BLaER1 treated with 17β-estradiol and CSF1 and Interleukin-3, amounts not matched to agents 10 nM and 100 nM (cell line): ENCODE measurements at regions not wholly inside any gene's neighbourhood (a gene's known extent, or its start where the extent isn't known, plus 50 kb on each side); places are given as distances from the start of the nearest gene placed in this dataset.
"Not testable (repeated sequence)": the region's sequence is repeated elsewhere in the genome, so short reads cannot be mapped to it uniquely, and the experiment has no call there.

ENCODE experiments used
- H3K27ac ChIP-seq, 11 experiments: shearing (Covaris generic); formaldehyde crosslinking; 2 replicates each; pipeline ENCODE4 v1.8.1; 2022
- H3K27me3 ChIP-seq, 11 experiments: shearing (Covaris generic); formaldehyde crosslinking; 2 replicates each; pipeline ENCODE4 v1.8.1; 2022
- H3K36me3 ChIP-seq, 11 experiments: shearing (Covaris generic); formaldehyde crosslinking; 2 replicates each; pipeline ENCODE4 v1.8.1; 2022
- H3K4me1 ChIP-seq, 10 experiments: shearing (Covaris generic); formaldehyde crosslinking; 2 replicates each; pipeline ENCODE4 v1.8.1; 2022
- H3K4me2 ChIP-seq, 11 experiments: shearing (Covaris generic); formaldehyde crosslinking; 2 replicates each; pipeline ENCODE4 v1.8.1; 2022
- H3K4me3 ChIP-seq, 10 experiments: shearing (Covaris generic); formaldehyde crosslinking; 2 replicates each; pipeline ENCODE4 v1.8.1; 2022
- H3K9ac ChIP-seq, 11 experiments: shearing (Covaris generic); formaldehyde crosslinking; 2 replicates each; pipeline ENCODE4 v1.8.1; 2022
- H3K9me3 ChIP-seq, 11 experiments: shearing (Covaris generic); formaldehyde crosslinking; replicated peaks in 1 of 11; 2 replicates each; pipeline ENCODE4 v1.8.1; 2022
- H4K20me1 ChIP-seq, 11 experiments: shearing (Covaris generic); formaldehyde crosslinking; 2 replicates each; pipeline ENCODE4 v1.8.1; 2022
- Cebpa-rat ChIP-seq, 11 experiments: shearing (Covaris generic); IDR thresholded peaks; 2 replicates each; pipeline ENCODE4 v1.8.1; 2022

DNA sequence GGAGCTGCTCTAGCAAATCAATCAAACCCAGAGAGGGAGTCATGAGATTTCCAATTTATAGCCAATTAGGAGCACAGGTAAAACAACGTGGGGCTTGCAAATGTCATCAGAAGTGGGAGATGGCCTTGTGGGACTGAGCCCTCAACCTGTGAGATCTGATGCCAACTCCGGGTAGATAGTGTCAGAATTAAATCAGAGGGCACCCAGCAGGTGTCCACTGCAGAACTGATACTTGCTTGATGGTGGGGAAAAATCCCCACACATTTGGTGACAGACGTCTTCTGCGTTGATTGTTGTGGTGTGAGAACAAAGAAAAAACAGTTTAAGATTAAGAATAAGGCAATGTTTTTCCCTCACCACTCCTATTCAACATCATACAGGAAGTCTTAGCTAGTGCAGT lies 1402.8 kb downstream of the RAPGEF2 start:
- Histone ChIP-seq H3K4me2 (no peak overlapping the region), H3K27me3 (no peaks in the 10 kb centered on the region), H4K20me1 (no peaks in the 10 kb centered on the region), H3K4me3 (no peak overlapping the region), H3K9me3 (no peaks in the 10 kb centered on the region), H3K36me3 (no peaks in the 10 kb centered on the region), H3K9ac (no peak overlapping the region), H3K27ac (no peak overlapping the region), H3K4me1 (no peaks in the 10 kb centered on the region)
- no peak for TF ChIP-seq Cebpa-rat (IDR thresholded peaks at IDR 0.05)

DNA sequence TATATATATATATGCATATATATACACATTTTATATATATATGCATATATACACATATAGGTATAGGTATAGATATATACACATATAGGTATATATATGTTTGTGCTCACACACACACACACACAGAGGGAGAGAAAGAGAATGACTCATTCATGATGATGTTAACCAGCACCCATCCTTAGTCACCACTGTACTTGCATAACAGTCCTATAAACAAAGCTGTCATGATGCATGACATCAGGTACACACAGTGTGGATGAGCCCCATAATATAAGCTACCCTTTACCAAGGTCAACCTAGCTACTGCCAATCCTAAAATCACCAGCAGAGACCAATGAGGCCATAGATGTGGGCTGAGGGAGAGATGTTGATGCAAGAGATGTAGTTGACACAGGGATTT lies 1408.0 kb downstream of the RAPGEF2 start:
- no peaks in the 10 kb centered on the region for H3K36me3 ChIP-seq
- no peaks in the 10 kb centered on the region for H3K9me3 ChIP-seq
- H3K4me1 ChIP-seq, result no peaks in the 10 kb centered on the region
- H3K4me2 ChIP-seq, result no peak overlapping the region
- H4K20me1 ChIP-seq, result no peaks in the 10 kb centered on the region
- no peaks in the 10 kb centered on the region for H3K27me3 ChIP-seq
- no peak overlapping the region for H3K9ac ChIP-seq
- H3K4me3 ChIP-seq, result no peak overlapping the region
- no peak for TF ChIP-seq Cebpa-rat (IDR thresholded peaks at IDR 0.05)
- H3K27ac ChIP-seq, result no peak overlapping the region

DNA sequence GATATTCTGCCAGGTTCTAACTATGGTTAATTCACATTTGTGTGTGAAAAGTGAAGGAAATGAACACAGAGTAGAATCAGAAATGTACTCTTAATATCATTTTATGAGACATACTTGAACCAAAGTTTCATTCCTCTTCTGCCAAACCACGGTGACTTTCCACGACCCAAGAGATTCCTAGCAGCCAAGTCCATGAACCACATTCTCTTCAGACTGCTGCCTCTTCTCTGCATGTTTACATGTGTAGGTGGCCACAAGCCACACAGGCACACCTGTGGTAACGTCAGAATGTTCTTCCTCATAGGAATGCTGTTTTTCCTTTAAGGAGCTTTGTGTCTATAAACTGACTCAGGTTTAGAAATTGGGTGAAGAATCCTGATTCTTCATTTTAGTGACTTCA lies 1411.2 kb downstream of the RAPGEF2 start:
- no peak overlapping the region for H3K27ac ChIP-seq
- H3K9ac ChIP-seq, result no peak overlapping the region
- no peaks in the 10 kb centered on the region for H3K36me3 ChIP-seq
- H3K4me2 ChIP-seq, result no peak overlapping the region
- H3K27me3 ChIP-seq, result no peaks in the 10 kb centered on the region
- no peaks in the 10 kb centered on the region for H3K9me3 ChIP-seq
- H3K4me1 ChIP-seq, result no peaks in the 10 kb centered on the region
- no peak overlapping the region for H3K4me3 ChIP-seq
- H4K20me1 ChIP-seq, result no peaks in the 10 kb centered on the region
- TF ChIP-seq Cebpa-rat (IDR thresholded peaks at IDR 0.05), result no peak

DNA sequence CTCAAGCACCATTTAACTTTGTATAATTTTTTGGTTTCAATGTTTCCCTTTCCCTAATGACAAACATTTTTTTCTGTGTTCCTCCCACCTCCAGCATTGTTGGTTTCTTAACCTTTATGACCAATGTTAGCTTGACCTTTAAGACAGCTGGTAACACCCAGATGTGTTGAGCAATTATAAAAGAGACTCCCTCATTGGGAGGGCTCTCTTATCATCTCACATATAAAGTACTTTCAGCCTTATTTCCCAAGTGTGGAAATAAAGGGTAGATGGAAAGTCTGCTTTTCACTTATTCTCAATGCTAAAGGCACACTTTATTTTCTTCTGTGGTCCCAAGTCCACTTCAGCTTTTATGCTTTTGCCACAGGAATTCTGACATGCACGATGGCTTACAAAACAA lies 1420.4 kb downstream of the RAPGEF2 start:
- Histone ChIP-seq H3K36me3 (no peaks in the 10 kb centered on the region), H4K20me1 (no peaks in the 10 kb centered on the region), H3K4me2 (no peak overlapping the region), H3K4me3 (no peak overlapping the region), H3K9me3 (no peaks in the 10 kb centered on the region), H3K9ac (no peak overlapping the region), H3K27ac (no peak overlapping the region), H3K4me1 (no peaks in the 10 kb centered on the region), H3K27me3 (no peaks in the 10 kb centered on the region)
- no peak for TF ChIP-seq Cebpa-rat (IDR thresholded peaks at IDR 0.05)

DNA sequence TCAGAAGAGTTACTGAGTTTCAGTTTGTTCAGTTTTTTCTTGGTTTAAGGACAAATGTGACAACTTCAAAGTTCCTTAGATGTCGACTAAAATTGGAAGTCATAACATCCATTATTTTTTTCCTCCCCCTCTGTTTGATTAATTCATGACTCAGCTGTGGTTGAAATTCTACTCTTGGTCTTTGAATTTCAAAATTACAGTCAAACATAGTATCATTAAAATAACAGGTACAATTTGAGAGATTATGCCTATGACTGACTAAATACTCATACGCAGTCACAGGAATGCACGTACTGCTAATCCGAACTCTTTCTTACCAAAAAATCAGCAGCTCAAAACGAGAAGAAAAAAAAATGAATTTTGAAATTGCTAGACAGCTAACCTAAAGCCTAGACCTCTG lies 1434.8 kb downstream of the RAPGEF2 start:
- Histone ChIP-seq H3K9me3 (no peaks in the 10 kb centered on the region), H4K20me1 (no peaks in the 10 kb centered on the region), H3K27ac (no peak overlapping the region), H3K4me2 (no peak overlapping the region), H3K4me3 (no peak overlapping the region), H3K4me1 (no peaks in the 10 kb centered on the region), H3K9ac (no peak overlapping the region), H3K36me3 (no peaks in the 10 kb centered on the region), H3K27me3 (no peaks in the 10 kb centered on the region)
- no peak for TF ChIP-seq Cebpa-rat (IDR thresholded peaks at IDR 0.05)

DNA sequence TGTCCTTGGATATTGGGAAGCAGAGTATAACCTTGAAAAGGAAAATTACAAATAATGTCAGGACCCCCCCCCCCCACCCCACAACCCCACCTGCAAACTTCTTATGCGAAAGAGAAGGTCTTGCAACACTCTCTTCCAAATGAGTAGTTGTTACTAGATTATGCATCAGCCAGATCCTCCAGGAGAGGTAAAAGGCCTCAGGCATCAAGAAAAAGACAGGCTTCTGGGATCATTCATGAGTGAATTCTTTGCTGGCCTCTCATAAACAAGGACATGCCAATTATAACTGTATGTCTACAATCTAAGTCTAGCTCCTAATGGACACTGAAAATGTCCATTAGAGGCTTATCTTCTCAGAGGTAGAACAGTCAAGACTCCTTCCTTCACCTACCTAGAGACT lies 1443.3 kb downstream of the RAPGEF2 start:
- Histone ChIP-seq H3K27ac (no peak overlapping the region), H3K9ac (no peak overlapping the region), H3K36me3 (no peaks in the 10 kb centered on the region), H3K4me3 (no peak overlapping the region), H3K4me2 (no peak overlapping the region), H3K9me3 (peaks cover 0 to 14% (median 7%) of the 10 kb centered on the region in 11 experiments; a peak in 7 of 22 replicates), H3K4me1 (no peaks in the 10 kb centered on the region), H3K27me3 (no peaks in the 10 kb centered on the region), H4K20me1 (no peaks in the 10 kb centered on the region)
- TF ChIP-seq Cebpa-rat (IDR thresholded peaks at IDR 0.05), result no peak

DNA sequence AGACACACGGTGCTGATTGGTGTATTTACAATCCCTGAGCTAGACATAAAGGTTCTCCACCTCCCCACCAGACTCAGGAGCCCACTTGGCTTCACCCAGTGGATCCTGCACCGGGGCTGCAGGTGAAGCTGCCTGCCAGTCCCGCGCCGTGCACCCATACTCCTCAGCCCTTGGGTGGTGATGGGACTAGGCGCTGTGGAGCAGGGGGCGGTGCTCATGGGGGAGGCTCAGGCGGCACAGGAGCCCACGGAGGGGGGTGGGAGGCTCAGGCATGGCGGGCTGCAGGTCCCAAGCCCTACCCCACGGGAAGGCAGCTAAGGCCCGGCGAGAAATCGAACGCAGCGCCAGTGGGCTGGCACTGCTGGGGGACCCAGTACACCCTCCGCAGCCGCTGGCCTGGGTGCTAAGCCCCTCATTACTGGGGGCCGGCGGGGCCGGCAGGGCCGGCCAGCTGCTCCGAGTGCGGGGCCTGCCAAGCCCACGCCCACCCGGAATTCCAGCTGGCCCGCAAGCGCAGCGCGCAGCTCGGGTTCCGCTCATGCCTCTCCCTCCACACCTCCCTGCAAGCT lies 1447.2 kb downstream of the RAPGEF2 start:
- H3K27me3 ChIP-seq, H3K36me3 ChIP-seq, H3K4me1 ChIP-seq, H3K4me2 ChIP-seq, H3K27ac ChIP-seq, H4K20me1 ChIP-seq, H3K4me3 ChIP-seq, H3K9ac ChIP-seq, H3K9me3 ChIP-seq: not testable (repeated sequence)

DNA sequence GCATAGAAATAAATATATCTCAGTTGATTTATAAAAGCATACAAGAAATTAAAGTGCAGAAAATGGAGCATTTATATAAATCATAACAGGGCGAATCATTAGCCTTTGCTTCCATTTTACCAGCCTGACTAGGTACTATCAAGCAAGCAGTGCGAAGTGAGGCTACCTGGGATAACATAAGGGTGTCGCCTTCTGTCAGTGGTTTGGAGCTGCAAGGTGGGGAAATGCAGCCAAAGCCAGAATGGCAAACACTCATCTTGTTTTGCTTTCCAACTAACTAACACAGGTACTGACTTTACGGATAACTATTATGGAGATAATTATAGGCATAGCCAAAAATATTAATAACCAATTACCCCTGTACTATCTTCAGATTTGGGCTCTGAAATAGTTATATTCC lies 1459.8 kb downstream of the RAPGEF2 start:
- Histone ChIP-seq H3K27ac (no peak overlapping the region), H3K4me3 (no peak overlapping the region), H3K4me1 (no peaks in the 10 kb centered on the region), H3K9ac (no peak overlapping the region), H3K36me3 (no peaks in the 10 kb centered on the region), H3K4me2 (no peak overlapping the region), H4K20me1 (no peaks in the 10 kb centered on the region), H3K9me3 (no peaks in the 10 kb centered on the region), H3K27me3 (no peaks in the 10 kb centered on the region)
- no peak for TF ChIP-seq Cebpa-rat (IDR thresholded peaks at IDR 0.05)

DNA sequence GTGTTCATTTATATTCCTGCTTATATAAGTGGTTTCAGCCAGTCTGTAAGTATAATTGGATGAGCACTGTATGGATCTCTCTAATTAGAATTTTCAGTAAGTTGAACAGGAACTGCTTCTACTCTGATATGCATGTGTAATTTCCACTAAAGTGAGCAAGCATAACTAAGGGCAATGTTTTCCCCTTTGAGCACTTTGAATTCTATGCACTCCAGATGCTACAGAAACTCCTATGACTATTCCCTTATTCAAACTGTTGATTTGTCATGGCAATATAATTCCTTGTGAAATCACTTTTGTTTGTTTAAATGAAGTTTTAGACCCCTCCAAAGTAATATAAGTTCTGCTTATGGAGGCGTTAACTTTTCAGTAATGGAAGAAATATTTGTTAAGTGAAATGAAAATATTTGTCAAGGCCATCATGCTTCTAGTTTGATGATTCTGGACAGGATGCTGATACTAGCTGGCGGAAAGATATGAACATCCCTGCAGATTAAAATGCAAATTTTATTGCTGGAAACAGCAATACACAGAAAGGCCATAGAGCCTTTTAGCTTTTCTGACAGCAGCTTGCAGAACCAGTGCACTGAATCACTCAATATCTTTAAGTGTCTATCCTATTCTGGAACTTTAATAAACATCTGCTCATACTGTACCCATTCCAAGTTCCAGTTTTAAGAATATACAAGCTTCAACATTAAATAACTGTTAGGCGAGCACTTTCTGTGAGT lies 1460.8 kb downstream of the RAPGEF2 start:
- TF ChIP-seq Cebpa-rat (IDR thresholded peaks at IDR 0.05), result no peak
- Histone ChIP-seq H3K4me2 (no peak overlapping the region), H3K4me1 (no peaks in the 10 kb centered on the region), H4K20me1 (no peaks in the 10 kb centered on the region), H3K27me3 (no peaks in the 10 kb centered on the region), H3K36me3 (no peaks in the 10 kb centered on the region), H3K9me3 (no peaks in the 10 kb centered on the region), H3K4me3 (no peak overlapping the region), H3K9ac (no peak overlapping the region), H3K27ac (no peak overlapping the region)

DNA sequence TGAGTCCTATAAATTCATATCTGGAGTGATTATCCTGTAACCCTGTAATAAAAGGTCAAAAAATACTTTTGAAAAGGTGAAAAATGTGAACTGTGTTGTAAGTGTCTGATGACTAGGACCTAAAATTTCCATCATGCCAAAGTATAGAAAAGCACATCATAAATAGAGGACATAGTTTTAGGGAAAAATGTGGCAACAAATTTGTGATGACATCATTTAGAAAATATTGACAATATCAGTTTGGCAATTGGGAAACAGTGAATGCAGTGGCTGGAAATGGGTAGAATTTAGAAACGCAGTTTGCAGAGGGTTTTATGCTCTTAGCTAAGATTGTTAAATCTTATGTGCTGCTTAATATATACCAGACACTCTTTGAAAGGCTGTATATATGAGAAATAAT lies 1464.8 kb downstream of the RAPGEF2 start:
- H3K27me3 ChIP-seq, result no peaks in the 10 kb centered on the region
- no peak for TF ChIP-seq Cebpa-rat (IDR thresholded peaks at IDR 0.05)
- no peak overlapping the region for H3K27ac ChIP-seq
- no peak overlapping the region for H3K9ac ChIP-seq
- H3K36me3 ChIP-seq, result no peaks in the 10 kb centered on the region
- H3K4me1 ChIP-seq, result no peaks in the 10 kb centered on the region
- no peaks in the 10 kb centered on the region for H4K20me1 ChIP-seq
- H3K4me2 ChIP-seq, result no peak overlapping the region
- no peaks in the 10 kb centered on the region for H3K9me3 ChIP-seq
- no peak overlapping the region for H3K4me3 ChIP-seq
